ENCODE measurements at regions not wholly inside any gene's neighbourhood (a gene's known extent, or its start where the extent isn't known, plus 50 kb on each side); places are given as distances from the start of the nearest gene placed in this dataset.
"Not testable (repeated sequence)": the region's sequence is repeated elsewhere in the genome, so short reads cannot be mapped to it uniquely, and the experiment has no call there.

- H3K4me3 ChIP-seq (ENCODE audit: low read depth, low read length), result no peak overlapping the region
- H3K4me3 Mint-ChIP-seq (ENCODE audit: unreplicated experiment), result no peak overlapping the region
Measured at GRCh38 chr19:14265290-14266036, 59.5 kb upstream of the ADGRL1 start.

GRCh38 chr19:14255902-14256649 lies 50.1 kb upstream of the ADGRL1 start:
- H3K4me3 Mint-ChIP-seq (ENCODE audit: unreplicated experiment); H3K9me3 ChIP-seq; BruUV-seq (replicated peaks); H3K9me3 Mint-ChIP-seq (ENCODE audit: unreplicated experiment); H3K4me1 Mint-ChIP-seq (ENCODE audit: low read depth, unreplicated experiment); intact Hi-C loops (cut with micrococcal nuclease; ENCODE audit: unreplicated experiment); H3K27ac Mint-ChIP-seq (ENCODE audit: unreplicated experiment); H3K36me3 ChIP-seq (ENCODE audit: control insufficient read depth, insufficient read depth, low read length); H3K4me3 ChIP-seq (ENCODE audit: low read depth, low read length); POLR2A ChIA-PET; H3K4me1 ChIP-seq; H3K27me3 ChIP-seq (replicated peaks; ENCODE audit: control insufficient read depth, insufficient read depth, low read length); H3K36me3 Mint-ChIP-seq (ENCODE audit: insufficient read depth, unreplicated experiment); H3K27me3 Mint-ChIP-seq (ENCODE audit: insufficient read depth, unreplicated experiment); DNase-seq: not testable (repeated sequence)
- CTCF ChIA-PET, result interaction anchor here (0.6 kb wide), 1 partner anchor 90 kb away, joined by 3 read pairs; no protein-coding TSS in a partner anchor

More at GRCh38 chr19:14265290-14266036, 59.5 kb upstream of the ADGRL1 start:
- no TSS peak for BruUV-seq (replicated peaks)
- Histone ChIP-seq H3K27me3 (replicated peaks; ENCODE audit: control insufficient read depth, insufficient read depth, low read length) (no peaks in the 10 kb centered on the region; the same call in 1 of the 2 replicates), H3K9me3 (no peaks in the 10 kb centered on the region), H3K4me1 (no peaks in the 10 kb centered on the region), H3K36me3 (ENCODE audit: control insufficient read depth, insufficient read depth, low read length) (no peaks in the 10 kb centered on the region)
- Mint-ChIP-seq H3K27ac (ENCODE audit: unreplicated experiment) (no peak overlapping the region), H3K9me3 (ENCODE audit: unreplicated experiment) (no peaks in the 10 kb centered on the region), H3K4me1 (ENCODE audit: low read depth, unreplicated experiment) (no peaks in the 10 kb centered on the region), H3K36me3 (ENCODE audit: insufficient read depth, unreplicated experiment) (no peaks in the 10 kb centered on the region), H3K27me3 (ENCODE audit: insufficient read depth, unreplicated experiment) (no peaks in the 10 kb centered on the region)
- TF ChIP-seq CTCF (IDR thresholded peaks at IDR 0.05; ENCODE audit: insufficient read depth in 1 of 2, low read depth in 1 of 2, low read length in 1 of 2, severe bottlenecking in 1 of 2, unreplicated experiment in 1 of 2), result no peak
- ChIA-PET POLR2A (no interaction called here), CTCF (interaction anchor here (0.5 kb wide), 1 partner anchor 74 kb away, joined by 5 read pairs; no protein-coding TSS in a partner anchor)
- intact Hi-C loops (cut with micrococcal nuclease; ENCODE audit: unreplicated experiment), result no loop called here
- DNase-seq, result no peak

Data from Caco-2 (cell line).